ENCODE measurements at regions not wholly inside any gene's neighbourhood (a gene's known extent, or its start where the extent isn't known, plus 50 kb on each side); places are given as distances from the start of the nearest gene placed in this dataset.
"Not testable (repeated sequence)": the region's sequence is repeated elsewhere in the genome, so short reads cannot be mapped to it uniquely, and the experiment has no call there.

- DNase-seq = peak; percentile 36 to 43
Observed at GRCh38 chr22:25492841-25493734, 71.4 kb upstream of the GRK3 start.

- no peak for DNase-seq
Observed at GRCh38 chr22:25493794-25494193, 70.7 kb upstream of the GRK3 start.

- no peak for DNase-seq
Observed at GRCh38 chr22:25494774-25495173, 69.7 kb upstream of the GRK3 start.

- DNase-seq = no peak
Observed at GRCh38 chr22:25495285-25495684, 69.2 kb upstream of the GRK3 start.

GRCh38 chr22:25496396-25497064, 67.9 kb upstream of the GRK3 start:
- no peak for DNase-seq

GRCh38 chr22:25497181-25497641, 67.3 kb upstream of the GRK3 start:
- DNase-seq = no peak

- no peak for DNase-seq
Observed at GRCh38 chr22:25497716-25498115, 66.8 kb upstream of the GRK3 start.

GRCh38 chr22:25500671-25501070, 63.8 kb upstream of the GRK3 start:
- DNase-seq = not testable (repeated sequence)

- DNase-seq = not testable (repeated sequence)
Observed at GRCh38 chr22:25504017-25504416, 60.5 kb upstream of the GRK3 start.

GRCh38 chr22:25508161-25508560, 56.3 kb upstream of the GRK3 start:
- DNase-seq = no peak

- no peak for DNase-seq
Observed at GRCh38 chr22:25508761-25509321, 55.6 kb upstream of the GRK3 start.

- DNase-seq = no peak
Observed at GRCh38 chr22:25509374-25509791, 55.1 kb upstream of the GRK3 start.

- no peak for DNase-seq
Observed at GRCh38 chr22:25510876-25511275, 53.6 kb upstream of the GRK3 start.

GRCh38 chr22:25511725-25512124, 52.8 kb upstream of the GRK3 start:
- DNase-seq = no peak

GRCh38 chr22:25514436-25515180, 49.9 kb upstream of the GRK3 start:
- DNase-seq = no peak

Measured in hippocampal formation (tissue), 2 donors.